Fibroblast of lung (primary cell): ENCODE measurements at regions not wholly inside any gene's neighbourhood (a gene's known extent, or its start where the extent isn't known, plus 50 kb on each side); places are given as distances from the start of the nearest gene placed in this dataset.

Experiments used
- DNase-seq, 2 donors: peaks; one replicate each; pipeline versions ENCODE4 v3.0.0 to v3.0.0-alpha.2; 2010; ENCODE audit warnings: low read depth in 2 of 2
- H2AFZ ChIP-seq: 2 replicates; pipeline ENCODE4 v1.5.1; 2012; ENCODE audit warnings: low read length, control low read depth, inconsistent platforms
- H3K27ac ChIP-seq: 2 replicates; pipeline ENCODE4 v1.5.1; 2011; ENCODE audit warnings: low read length, control low read depth; ENCODE audit not compliant: insufficient read depth
- H3K27me3 ChIP-seq: 2 replicates; pipeline ENCODE4 v1.5.1; 2011; ENCODE audit warnings: mild to moderate bottlenecking, low read length; ENCODE audit not compliant: control insufficient read depth, insufficient read depth
- H3K36me3 ChIP-seq: 2 replicates; pipeline ENCODE4 v1.5.1; 2011; ENCODE audit warnings: low read length; ENCODE audit not compliant: control insufficient read depth, insufficient read depth
- H3K4me1 ChIP-seq: 2 replicates; pipeline ENCODE4 v1.5.1; 2011; ENCODE audit warnings: low read length; ENCODE audit not compliant: control insufficient read depth, insufficient read depth; ENCODE audit errors: extremely low read depth
- H3K4me2 ChIP-seq: 2 replicates; pipeline ENCODE4 v1.5.1; 2011; ENCODE audit warnings: low read length, control low read depth; ENCODE audit not compliant: insufficient read depth; ENCODE audit errors: extremely low read depth
- H3K4me3 ChIP-seq, 4 experiments: fragments of 200-600 bp in 1 of 4; sonication (generic) in 1 of 4; replicated peaks in 1 of 4; 2 replicates each; pipeline ENCODE4 v1.5.1; 2011 to 2016; ENCODE audit warnings: low read length in 4 of 4, low read depth in 3 of 4, mild to moderate bottlenecking in 3 of 4, control low read depth in 2 of 4, inconsistent platforms in 1 of 4, mixed read lengths in 1 of 4; ENCODE audit not compliant: insufficient read depth in 1 of 4; ENCODE audit errors: control extremely low read depth in 1 of 4
- H3K79me2 ChIP-seq: 2 replicates; pipeline ENCODE4 v1.5.1; 2012; ENCODE audit warnings: mild to moderate bottlenecking, low read length, inconsistent platforms; ENCODE audit not compliant: control insufficient read depth, insufficient read depth
- H3K9ac ChIP-seq: 2 replicates; pipeline ENCODE4 v1.5.1; 2011; ENCODE audit warnings: mild to moderate bottlenecking, low read length, control low read depth; ENCODE audit not compliant: insufficient read depth
- H3K9me3 ChIP-seq: 2 replicates; pipeline ENCODE4 v1.5.1; 2012; ENCODE audit warnings: low read depth, low read length; ENCODE audit not compliant: control insufficient read depth, insufficient read depth
- H4K20me1 ChIP-seq: 2 replicates; pipeline ENCODE4 v1.5.1; 2011; ENCODE audit warnings: low read length; ENCODE audit not compliant: control insufficient read depth, insufficient read depth; ENCODE audit errors: extremely low read depth
- CTCF ChIP-seq, 2 donors: IDR thresholded peaks in 1 of 2; conservative IDR thresholded peaks in 1 of 2; 1 replicate in 1 of 2; 2 replicates in 1 of 2; pipeline ENCODE4 v1.5.1; 2011 to 2012; ENCODE audit warnings: low read length in 2 of 2, control low read depth in 1 of 2, inconsistent platforms in 1 of 2, low read depth in 1 of 2, mild to moderate bottlenecking in 1 of 2
- EZH2 ChIP-seq: IDR thresholded peaks from 2 replicates; pipeline ENCODE4 v1.5.1; 2012; ENCODE audit warnings: low read length, control low read depth, mild to moderate bottlenecking; ENCODE audit errors: missing control alignments

DNA sequence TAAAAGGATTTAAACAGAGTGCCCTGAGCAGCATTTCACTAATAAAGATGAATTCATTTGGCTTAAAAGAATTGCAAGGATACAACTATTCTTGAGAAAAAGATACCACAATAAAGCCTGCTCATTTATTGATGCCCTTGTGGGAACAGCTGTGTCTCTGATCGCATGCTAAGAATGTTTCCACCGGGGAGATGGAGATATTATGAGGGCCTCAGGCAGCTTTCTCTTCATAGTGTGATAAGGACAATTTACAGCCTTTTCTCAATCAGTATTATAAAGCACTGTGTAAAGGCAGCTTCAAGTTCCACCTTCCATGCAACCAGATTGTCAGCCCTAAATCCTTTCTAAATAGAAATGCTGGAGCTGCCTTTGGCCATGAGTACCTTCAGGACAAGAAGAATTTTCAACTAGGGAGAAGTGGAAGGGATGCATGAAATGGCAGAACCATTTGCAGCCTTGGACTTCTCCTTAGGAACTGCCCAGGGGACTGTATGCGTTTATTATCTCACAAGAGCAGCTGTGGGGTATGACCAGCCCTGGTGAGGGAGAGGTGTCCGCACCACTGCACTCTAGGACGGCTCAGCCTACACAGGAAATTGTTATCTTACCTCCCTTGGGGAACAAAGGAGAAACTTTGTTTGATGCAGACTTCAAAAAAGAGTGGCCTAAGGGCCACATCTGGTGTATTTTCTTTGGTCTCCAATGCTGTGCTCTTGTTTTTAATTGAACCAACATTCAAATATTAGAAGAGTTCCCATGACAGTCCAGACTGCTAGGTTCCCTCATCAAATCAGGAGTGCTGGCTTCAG, 116.9 kb upstream of the PCGF5 start:
- DNase-seq, result no peak
- Histone ChIP-seq H4K20me1 (no peaks in the 10 kb centered on the region), H2AFZ (no peak overlapping the region), H3K36me3 (no peaks in the 10 kb centered on the region), H3K4me3 (no peak overlapping the region), H3K79me2 (no peaks in the 10 kb centered on the region), H3K9me3 (no peaks in the 10 kb centered on the region), H3K4me1 (no peaks in the 10 kb centered on the region), H3K27ac (no peak overlapping the region), H3K9ac (no peak overlapping the region), H3K4me2 (no peak overlapping the region), H3K27me3 (peaks cover 7% of the 10 kb centered on the region)
- no peak for TF ChIP-seq EZH2
- TF ChIP-seq CTCF (conservative IDR thresholded peaks at IDR 0.05 in 1 of 2, IDR thresholded peaks at IDR 0.05 in 1 of 2; ENCODE audit: low read depth in 1 of 2, low read length in 2 of 2), result no peak

DNA sequence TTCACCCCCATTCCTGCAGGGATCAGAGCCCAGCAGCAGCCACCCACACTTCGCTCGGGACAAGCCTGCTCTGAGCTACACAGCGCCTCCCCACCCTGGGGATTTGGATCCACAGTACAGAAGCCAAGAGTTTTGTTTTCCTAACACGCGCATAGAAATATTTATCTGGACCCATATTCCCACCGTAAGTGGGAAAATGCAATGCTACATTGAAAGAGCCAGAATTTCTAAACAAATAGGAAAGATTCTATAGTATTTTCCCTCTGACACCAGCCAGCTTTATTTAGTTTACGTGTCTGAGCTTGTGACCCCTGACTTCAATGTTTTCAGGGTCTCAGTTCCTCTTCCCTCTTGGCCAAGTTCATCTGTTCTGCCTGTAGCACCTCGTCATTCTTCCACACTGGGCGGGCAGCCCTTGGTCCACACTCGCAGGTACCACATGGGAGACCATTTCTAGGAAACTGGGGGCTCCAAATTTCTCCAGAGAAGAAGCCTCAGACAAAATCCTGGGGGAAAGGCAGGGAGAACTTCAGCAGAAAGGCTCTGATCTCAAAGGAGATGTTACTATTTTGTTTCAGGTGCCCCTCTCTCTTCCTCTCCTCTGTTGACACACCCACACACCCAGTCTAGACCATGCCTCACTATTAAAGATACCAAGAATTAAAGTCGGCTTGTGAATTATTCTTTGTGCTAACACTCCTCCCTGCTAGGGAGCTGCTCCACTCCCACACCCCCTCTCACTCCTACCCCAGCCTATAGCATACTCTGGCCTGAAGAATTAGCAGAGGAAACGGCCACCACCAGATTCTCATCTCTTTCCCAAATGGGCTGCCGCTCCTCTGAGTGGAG, 116.0 kb upstream of the PCGF5 start:
- Histone ChIP-seq H4K20me1 (no peaks in the 10 kb centered on the region), H3K27ac (no peak overlapping the region), H3K9me3 (no peaks in the 10 kb centered on the region), H3K27me3 (peaks cover 7% of the 10 kb centered on the region), H3K36me3 (no peaks in the 10 kb centered on the region), H2AFZ (no peak overlapping the region), H3K4me3 (no peak overlapping the region), H3K79me2 (no peaks in the 10 kb centered on the region), H3K4me2 (no peak overlapping the region), H3K4me1 (no peaks in the 10 kb centered on the region), H3K9ac (no peak overlapping the region)
- no peak for DNase-seq
- TF ChIP-seq CTCF (conservative IDR thresholded peaks at IDR 0.05 in 1 of 2, IDR thresholded peaks at IDR 0.05 in 1 of 2; ENCODE audit: low read depth in 1 of 2, low read length in 2 of 2) (no peak), EZH2 (no peak)

DNA sequence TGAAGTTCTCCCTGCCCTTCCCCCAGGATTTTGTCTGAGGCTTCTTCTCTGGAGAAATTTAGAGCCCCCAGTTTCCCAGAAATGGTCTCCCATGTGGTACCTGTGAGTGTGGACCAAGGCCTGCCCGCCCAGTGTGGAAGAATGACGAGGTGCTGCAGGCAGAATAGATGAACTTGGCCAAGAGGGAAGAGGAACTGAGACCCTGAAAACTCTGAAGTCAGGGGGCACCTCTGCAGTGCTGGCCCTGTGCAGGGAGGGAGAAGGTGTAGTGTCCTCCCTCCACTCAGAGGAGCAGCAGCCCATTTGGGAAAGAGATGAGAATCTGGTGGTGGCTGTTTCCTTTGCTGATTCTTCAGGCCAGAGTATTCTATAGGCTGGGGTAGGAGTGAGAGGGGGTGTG, 115.2 kb upstream of the PCGF5 start:
- no peak overlapping the region for H2AFZ ChIP-seq
- peaks cover 7% of the 10 kb centered on the region for H3K27me3 ChIP-seq
- no peak overlapping the region for H3K9ac ChIP-seq
- no peak overlapping the region for H3K4me2 ChIP-seq
- H3K9me3 ChIP-seq, result no peaks in the 10 kb centered on the region
- no peaks in the 10 kb centered on the region for H3K36me3 ChIP-seq
- H3K27ac ChIP-seq, result no peak overlapping the region
- TF ChIP-seq CTCF (conservative IDR thresholded peaks at IDR 0.05 in 1 of 2, IDR thresholded peaks at IDR 0.05 in 1 of 2; ENCODE audit: low read depth in 1 of 2, low read length in 2 of 2) (no peak), EZH2 (no peak)
- H3K79me2 ChIP-seq, result no peaks in the 10 kb centered on the region
- DNase-seq, result no peak
- no peaks in the 10 kb centered on the region for H3K4me1 ChIP-seq
- H3K4me3 ChIP-seq, result no peak overlapping the region
- no peaks in the 10 kb centered on the region for H4K20me1 ChIP-seq
